ENCODE measurements at regions not wholly inside any gene's neighbourhood (a gene's known extent, or its start where the extent isn't known, plus 50 kb on each side); places are given as distances from the start of the nearest gene placed in this dataset.
"Not testable (repeated sequence)": the region's sequence is repeated elsewhere in the genome, so short reads cannot be mapped to it uniquely, and the experiment has no call there.

DNA sequence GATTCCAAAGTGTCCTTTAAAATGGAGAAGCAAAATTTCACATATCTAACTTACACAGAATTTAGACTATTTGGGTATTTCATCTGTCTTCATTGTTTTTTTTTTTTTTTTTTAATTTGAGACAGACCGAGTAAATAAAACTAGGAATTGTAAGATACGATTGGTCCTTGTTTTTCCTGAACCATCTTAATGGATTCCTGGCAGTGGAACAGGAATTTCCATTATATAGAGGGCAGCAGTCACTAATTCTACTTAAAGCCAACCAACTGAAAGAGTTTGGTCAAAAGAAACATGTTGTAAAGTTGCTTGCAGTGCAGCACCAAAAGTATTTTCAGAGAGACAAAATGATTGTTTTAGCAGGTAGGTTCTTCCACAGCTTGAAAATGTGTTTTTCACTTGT lies 72.5 kb upstream of the HGF start:
- Mint-ChIP-seq H3K4me3 (no peak overlapping the region), H3K9me3 (peaks cover 0 to 10% (median 3%) of the 10 kb centered on the region in 11 donors), H3K27me3 (no peaks in the 10 kb centered on the region), H3K27ac (no peak overlapping the region), H3K36me3 (no peaks in the 10 kb centered on the region), H3K4me1 (peaks cover 0 to 11% (median 0%) of the 10 kb centered on the region in 7 donors)
- Histone ChIP-seq H3K4me1 (ENCODE audit: control insufficient read depth in 2 of 2, insufficient read depth in 2 of 2, low read length in 2 of 2) (no peaks in the 10 kb centered on the region), H3K9me3 (ENCODE audit: control insufficient read depth in 2 of 3, low read length in 3 of 3) (no peaks in the 10 kb centered on the region), H3K4me3 (ENCODE audit: low read length) (no peak overlapping the region), H3K27ac (ENCODE audit: low read depth, low read length) (no peak overlapping the region), H3K36me3 (ENCODE audit: control insufficient read depth in 2 of 3, insufficient read depth in 3 of 3, low read length in 3 of 3) (no peaks in the 10 kb centered on the region), H3K27me3 (ENCODE audit: control insufficient read depth in 2 of 2, insufficient read depth in 2 of 2, low read length in 2 of 2) (no peaks in the 10 kb centered on the region)
- CTCF ChIA-PET = no interaction called here
- intact Hi-C loops (cut with micrococcal nuclease) = no loop called here
- DNase-seq (no peak), ATAC-seq (no peak)
- POLR2A ChIA-PET = no interaction called here

GRCh38 chr7:81839708-81840369 lies 70.0 kb upstream of the HGF start:
- Histone ChIP-seq H3K4me3 (ENCODE audit: low read length) (no peak overlapping the region), H3K27ac (ENCODE audit: low read depth, low read length) (no peak overlapping the region), H3K27me3 (ENCODE audit: control insufficient read depth in 2 of 2, insufficient read depth in 2 of 2, low read length in 2 of 2) (no peaks in the 10 kb centered on the region), H3K36me3 (ENCODE audit: control insufficient read depth in 2 of 3, insufficient read depth in 3 of 3, low read length in 3 of 3) (no peaks in the 10 kb centered on the region), H3K4me1 (ENCODE audit: control insufficient read depth in 2 of 2, insufficient read depth in 2 of 2, low read length in 2 of 2) (no peaks in the 10 kb centered on the region), H3K9me3 (ENCODE audit: control insufficient read depth in 2 of 3, low read length in 3 of 3) (no peaks in the 10 kb centered on the region)
- DNase-seq (no peak), ATAC-seq (peak; percentile 18)
- ChIA-PET CTCF (no interaction called here), POLR2A (no interaction called here)
- Mint-ChIP-seq H3K27me3 (no peaks in the 10 kb centered on the region), H3K9me3 (peaks cover 0 to 10% (median 4%) of the 10 kb centered on the region in 11 donors), H3K27ac (no peak overlapping the region), H3K4me3 (no peak overlapping the region), H3K36me3 (no peaks in the 10 kb centered on the region), H3K4me1 (no peaks in the 10 kb centered on the region)
- intact Hi-C loops (cut with micrococcal nuclease) = no loop called here

GRCh38 chr7:81833401-81833800 lies 63.6 kb upstream of the HGF start:
- no peak for ATAC-seq
- Histone ChIP-seq H3K27ac (ENCODE audit: low read depth, low read length) (no peak overlapping the region), H3K27me3 (ENCODE audit: control insufficient read depth in 2 of 2, insufficient read depth in 2 of 2, low read length in 2 of 2) (no peaks in the 10 kb centered on the region), H3K4me3 (ENCODE audit: low read length) (no peak overlapping the region), H3K4me1 (ENCODE audit: control insufficient read depth in 2 of 2, insufficient read depth in 2 of 2, low read length in 2 of 2) (no peaks in the 10 kb centered on the region), H3K36me3 (ENCODE audit: control insufficient read depth in 2 of 3, insufficient read depth in 3 of 3, low read length in 3 of 3) (no peaks in the 10 kb centered on the region), H3K9me3 (ENCODE audit: control insufficient read depth in 2 of 3, low read length in 3 of 3) (no peaks in the 10 kb centered on the region)
- Mint-ChIP-seq H3K27ac (no peak overlapping the region), H3K4me3 (no peak overlapping the region), H3K27me3 (no peaks in the 10 kb centered on the region), H3K4me1 (no peaks in the 10 kb centered on the region), H3K9me3 (peaks cover 0 to 28% (median 5%) of the 10 kb centered on the region in 11 donors), H3K36me3 (no peaks in the 10 kb centered on the region)
- intact Hi-C loops (cut with micrococcal nuclease) = no loop called here
- no peak for DNase-seq
- ChIA-PET CTCF (interaction anchor here (0.6 kb wide), 1 partner anchor 200 kb away, joined by 3 read pairs; no protein-coding TSS in a partner anchor), POLR2A (no interaction called here)

DNA sequence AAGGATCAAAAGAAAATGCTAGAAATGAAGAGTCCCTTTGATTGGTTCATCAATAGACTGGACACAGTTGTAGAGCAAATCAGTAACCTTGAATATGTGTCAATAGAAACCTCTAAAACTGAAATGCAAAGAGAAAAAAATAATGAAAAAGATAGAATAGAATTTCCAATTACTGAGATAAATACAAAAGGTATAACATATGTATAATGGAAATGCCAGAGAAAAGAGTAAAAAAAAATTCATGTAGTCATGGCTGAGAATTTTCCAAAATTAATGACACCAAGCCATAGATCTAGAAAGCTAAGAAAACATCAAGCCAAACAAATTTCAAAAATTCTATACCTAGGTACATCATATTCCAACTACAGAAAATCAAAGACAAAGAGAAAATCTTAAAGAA lies 62.0 kb upstream of the HGF start:
- Mint-ChIP-seq H3K4me3 (no peak overlapping the region), H3K9me3 (peaks cover 0 to 28% (median 10%) of the 10 kb centered on the region in 11 donors), H3K36me3 (no peaks in the 10 kb centered on the region), H3K27ac (no peak overlapping the region), H3K27me3 (no peaks in the 10 kb centered on the region), H3K4me1 (no peaks in the 10 kb centered on the region)
- no peak overlapping the region for H3K27ac ChIP-seq (ENCODE audit: low read depth, low read length)
- ChIA-PET POLR2A (no interaction called here), CTCF (no interaction called here)
- H3K4me1 ChIP-seq (ENCODE audit: control insufficient read depth in 2 of 2, insufficient read depth in 2 of 2, low read length in 2 of 2) = no peaks in the 10 kb centered on the region
- ATAC-seq (no peak), DNase-seq (no peak)
- no peaks in the 10 kb centered on the region for H3K36me3 ChIP-seq (ENCODE audit: control insufficient read depth in 2 of 3, insufficient read depth in 3 of 3, low read length in 3 of 3)
- no peaks in the 10 kb centered on the region for H3K9me3 ChIP-seq (ENCODE audit: control insufficient read depth in 2 of 3, low read length in 3 of 3)
- no peaks in the 10 kb centered on the region for H3K27me3 ChIP-seq (ENCODE audit: control insufficient read depth in 2 of 2, insufficient read depth in 2 of 2, low read length in 2 of 2)
- intact Hi-C loops (cut with micrococcal nuclease) = no loop called here
- no peak overlapping the region for H3K4me3 ChIP-seq (ENCODE audit: low read length)

DNA sequence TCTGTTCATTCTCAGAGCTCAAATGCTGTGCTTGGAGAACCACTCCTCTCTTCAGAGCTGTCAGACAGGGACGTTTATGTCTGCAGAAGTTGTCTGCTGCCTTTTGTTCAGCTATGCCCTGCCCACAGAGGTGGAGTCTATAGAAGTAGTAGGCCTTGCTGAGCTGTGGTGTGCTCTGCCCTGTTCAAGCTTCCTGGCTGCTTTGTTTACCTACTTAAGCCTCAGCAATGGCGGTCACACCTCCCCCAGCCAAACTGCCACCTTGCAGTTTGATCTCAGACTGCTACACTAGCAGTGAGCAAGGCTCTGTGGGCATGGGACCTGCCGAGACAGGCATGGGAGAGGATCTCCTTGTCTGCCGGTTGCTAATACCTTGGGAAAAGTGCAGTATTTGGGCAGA lies 59.7 kb upstream of the HGF start:
- DNase-seq; H3K27ac Mint-ChIP-seq; intact Hi-C loops (cut with micrococcal nuclease); H3K9me3 ChIP-seq (ENCODE audit: control insufficient read depth in 2 of 3, low read length in 3 of 3); H3K27me3 ChIP-seq (ENCODE audit: control insufficient read depth in 2 of 2, insufficient read depth in 2 of 2, low read length in 2 of 2); H3K4me3 Mint-ChIP-seq; H3K36me3 Mint-ChIP-seq; H3K27ac ChIP-seq (ENCODE audit: low read depth, low read length); CTCF ChIA-PET; POLR2A ChIA-PET; H3K4me1 Mint-ChIP-seq; H3K27me3 Mint-ChIP-seq; H3K4me1 ChIP-seq (ENCODE audit: control insufficient read depth in 2 of 2, insufficient read depth in 2 of 2, low read length in 2 of 2); ATAC-seq; H3K36me3 ChIP-seq (ENCODE audit: control insufficient read depth in 2 of 3, insufficient read depth in 3 of 3, low read length in 3 of 3); H3K4me3 ChIP-seq (ENCODE audit: low read length): not testable (repeated sequence)
- peaks cover 0 to 28% (median 11%) of the 10 kb centered on the region in 11 donors for H3K9me3 Mint-ChIP-seq

GRCh38 chr7:81822811-81823210 lies 53.0 kb upstream of the HGF start:
- H3K4me3 Mint-ChIP-seq = no peak overlapping the region
- no peaks in the 10 kb centered on the region for H3K4me1 Mint-ChIP-seq
- H3K27me3 Mint-ChIP-seq = no peaks in the 10 kb centered on the region
- H3K27ac Mint-ChIP-seq = no peak overlapping the region
- no peak for ATAC-seq
- H3K36me3 ChIP-seq (ENCODE audit: control insufficient read depth in 2 of 3, insufficient read depth in 3 of 3, low read length in 3 of 3) = no peaks in the 10 kb centered on the region
- ChIA-PET POLR2A (no interaction called here), CTCF (no interaction called here)
- no peaks in the 10 kb centered on the region for H3K27me3 ChIP-seq (ENCODE audit: control insufficient read depth in 2 of 2, insufficient read depth in 2 of 2, low read length in 2 of 2)
- H3K9me3 Mint-ChIP-seq = peaks cover 0 to 14% (median 0%) of the 10 kb centered on the region in 11 donors
- no peaks in the 10 kb centered on the region for H3K9me3 ChIP-seq (ENCODE audit: control insufficient read depth in 2 of 3, low read length in 3 of 3)
- DNase-seq = no peak
- H3K4me1 ChIP-seq (ENCODE audit: control insufficient read depth in 2 of 2, insufficient read depth in 2 of 2, low read length in 2 of 2) = no peaks in the 10 kb centered on the region
- H3K27ac ChIP-seq (ENCODE audit: low read depth, low read length) = no peak overlapping the region
- no peak overlapping the region for H3K4me3 ChIP-seq (ENCODE audit: low read length)
- intact Hi-C loops (cut with micrococcal nuclease) = no loop called here
- no peaks in the 10 kb centered on the region for H3K36me3 Mint-ChIP-seq

GRCh38 chr7:81819861-81820260 lies 50.0 kb upstream of the HGF start:
- POLR2A ChIA-PET = no interaction called here
- no peak overlapping the region for H3K27ac ChIP-seq (ENCODE audit: low read depth, low read length)
- H3K4me3 Mint-ChIP-seq = no peak overlapping the region
- ATAC-seq (no peak), DNase-seq (no peak)
- H3K27me3 ChIP-seq (ENCODE audit: control insufficient read depth in 2 of 2, insufficient read depth in 2 of 2, low read length in 2 of 2) = no peaks in the 10 kb centered on the region
- no peaks in the 10 kb centered on the region for H3K27me3 Mint-ChIP-seq
- peaks cover 0 to 11% (median 0%) of the 10 kb centered on the region in 11 donors for H3K9me3 Mint-ChIP-seq
- H3K9me3 ChIP-seq (ENCODE audit: control insufficient read depth in 2 of 3, low read length in 3 of 3) = no peaks in the 10 kb centered on the region
- no peaks in the 10 kb centered on the region for H3K4me1 ChIP-seq (ENCODE audit: control insufficient read depth in 2 of 2, insufficient read depth in 2 of 2, low read length in 2 of 2)
- no peaks in the 10 kb centered on the region for H3K4me1 Mint-ChIP-seq
- CTCF ChIA-PET = no interaction called here
- no peak overlapping the region for H3K4me3 ChIP-seq (ENCODE audit: low read length)
- intact Hi-C loops (cut with micrococcal nuclease) = no loop called here
- H3K36me3 Mint-ChIP-seq = no peaks in the 10 kb centered on the region
- no peak overlapping the region for H3K27ac Mint-ChIP-seq
- H3K36me3 ChIP-seq (ENCODE audit: control insufficient read depth in 2 of 3, insufficient read depth in 3 of 3, low read length in 3 of 3) = no peaks in the 10 kb centered on the region
